ENCODE measurements at regions not wholly inside any gene's neighbourhood (a gene's known extent, or its start where the extent isn't known, plus 50 kb on each side); places are given as distances from the start of the nearest gene placed in this dataset.

DNA sequence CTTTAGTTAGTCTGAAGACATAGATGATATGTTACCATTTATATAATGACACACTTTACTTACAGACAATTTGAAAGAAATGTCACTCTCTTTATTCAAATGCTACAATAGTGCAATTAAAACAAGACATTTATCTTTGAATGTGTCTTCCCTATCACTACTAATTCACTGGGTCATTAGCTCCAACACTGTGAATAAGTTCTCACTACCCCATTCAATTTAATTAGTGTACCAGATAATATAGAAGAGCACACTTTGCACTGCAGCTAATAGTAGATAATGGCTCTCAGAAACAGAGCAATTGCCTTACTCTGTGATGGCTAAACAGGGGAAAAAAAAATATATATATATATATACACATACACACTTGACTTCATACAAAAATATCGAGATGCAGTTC is 497.0 kb downstream of the DTWD2 start:
- no peak overlapping the region for H3K4me3 ChIP-seq
- ATAC-seq (no peak), DNase-seq (ENCODE audit: low read depth, low spot score) (no peak), FAIRE-seq (no peak)
- H3K27ac ChIP-seq (ENCODE audit: control insufficient read depth, insufficient read depth) = no peak overlapping the region
- no peaks in the 10 kb centered on the region for H3K9me3 ChIP-seq (replicated peaks; ENCODE audit: control insufficient read depth, insufficient read depth, low read length)
- SMC1A ChIA-PET (ENCODE audit: uncharacterized antibody, unreplicated experiment) = no interaction called here
- no peak overlapping the region for H3K4me2 ChIP-seq (ENCODE audit: control insufficient read depth, insufficient read depth)
- no peaks in the 10 kb centered on the region for H3K36me3 ChIP-seq (ENCODE audit: control insufficient read depth in 2 of 2, insufficient read depth in 2 of 2, low read length in 1 of 2)
- H3K9ac ChIP-seq (ENCODE audit: control insufficient read depth, insufficient read depth, low read length) = no peak overlapping the region
- intact Hi-C loops (cut with micrococcal nuclease; ENCODE audit: unreplicated experiment) (no loop called here), in situ Hi-C loops (cut with MboI) (no loop called here)
- 0% methylated on average over 1 of the region's 1 CpG for WGBS (ENCODE audit: insufficient coverage, insufficient replicate concordance, low lambda C conversion rate, missing lambda C conversion rate)
- H3K79me2 ChIP-seq (ENCODE audit: control insufficient read depth, insufficient read depth, low read length) = no peaks in the 10 kb centered on the region
- H4K20me1 ChIP-seq (ENCODE audit: control insufficient read depth, insufficient read depth) = no peaks in the 10 kb centered on the region
- H3K4me1 ChIP-seq (ENCODE audit: control insufficient read depth, insufficient read depth, low read length) = no peaks in the 10 kb centered on the region
- RAD21 ChIA-PET (ENCODE audit: unreplicated experiment) = no interaction called here
- POLR2A ChIA-PET = no interaction called here
- no peak overlapping the region for H2AFZ ChIP-seq (ENCODE audit: control insufficient read depth, low read depth, low read length)
- CTCF ChIA-PET = no interaction called here
- no TSS peak for BruUV-seq (replicated peaks)
- H3K27me3 ChIP-seq (replicated peaks in 1 of 2; ENCODE audit: control insufficient read depth in 2 of 2, insufficient read depth in 2 of 2, low read length in 1 of 2) = no peaks in the 10 kb centered on the region
- TF ChIP-seq SMC3 (IDR thresholded peaks at IDR 0.05; ENCODE audit: borderline replicate concordance, low read length) (no peak), PML (IDR thresholded peaks at IDR 0.05; ENCODE audit: low read length) (no peak), NFXL1 (IDR thresholded peaks at IDR 0.05; ENCODE audit: borderline replicate concordance) (no peak), BCL11A (IDR thresholded peaks at IDR 0.05; ENCODE audit: low read depth, low read length) (no peak), CHD2 (IDR thresholded peaks at IDR 0.05; ENCODE audit: borderline replicate concordance, low read depth, low read length) (no peak), SREBF2 (IDR thresholded peaks at IDR 0.05; ENCODE audit: low read length) (no peak), ZNF622 (IDR thresholded peaks at IDR 0.05) (no peak), CBX3 (IDR thresholded peaks at IDR 0.05; ENCODE audit: borderline replicate concordance, low read depth) (no peak), RELA (IDR thresholded peaks at IDR 0.05; ENCODE audit: borderline replicate concordance, partially characterized antibody) (no peak), BHLHE40 (IDR thresholded peaks at IDR 0.05; ENCODE audit: borderline replicate concordance in 1 of 2, low read depth in 2 of 2, low read length in 1 of 2) (no peak), TCF3 (IDR thresholded peaks at IDR 0.05; ENCODE audit: borderline replicate concordance, insufficient read depth, low read depth, low read length) (no peak), NRF1 (conservative IDR thresholded peaks at IDR 0.05; ENCODE audit: low read depth, low read length) (no peak), LARP7 (IDR thresholded peaks at IDR 0.05) (no peak), PAX5 (IDR thresholded peaks at IDR 0.05; ENCODE audit: borderline replicate concordance, low read depth, low read length) (no peak)
- TF ChIP-seq, protein P1, sequence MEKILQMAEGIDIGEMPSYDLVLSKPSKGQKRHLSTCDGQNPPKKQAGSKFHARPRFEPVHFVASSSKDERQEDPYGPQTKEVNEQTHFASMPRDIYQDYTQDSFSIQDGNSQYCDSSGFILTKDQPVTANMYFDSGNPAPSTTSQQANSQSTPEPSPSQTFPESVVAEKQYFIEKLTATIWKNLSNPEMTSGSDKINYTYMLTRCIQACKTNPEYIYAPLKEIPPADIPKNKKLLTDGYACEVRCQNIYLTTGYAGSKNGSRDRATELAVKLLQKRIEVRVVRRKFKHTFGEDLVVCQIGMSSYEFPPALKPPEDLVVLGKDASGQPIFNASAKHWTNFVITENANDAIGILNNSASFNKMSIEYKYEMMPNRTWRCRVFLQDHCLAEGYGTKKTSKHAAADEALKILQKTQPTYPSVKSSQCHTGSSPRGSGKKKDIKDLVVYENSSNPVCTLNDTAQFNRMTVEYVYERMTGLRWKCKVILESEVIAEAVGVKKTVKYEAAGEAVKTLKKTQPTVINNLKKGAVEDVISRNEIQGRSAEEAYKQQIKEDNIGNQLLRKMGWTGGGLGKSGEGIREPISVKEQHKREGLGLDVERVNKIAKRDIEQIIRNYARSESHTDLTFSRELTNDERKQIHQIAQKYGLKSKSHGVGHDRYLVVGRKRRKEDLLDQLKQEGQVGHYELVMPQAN (conservative IDR thresholded peaks at IDR 0.05) = no peak
- TF ChIP-seq, protein P2, sequence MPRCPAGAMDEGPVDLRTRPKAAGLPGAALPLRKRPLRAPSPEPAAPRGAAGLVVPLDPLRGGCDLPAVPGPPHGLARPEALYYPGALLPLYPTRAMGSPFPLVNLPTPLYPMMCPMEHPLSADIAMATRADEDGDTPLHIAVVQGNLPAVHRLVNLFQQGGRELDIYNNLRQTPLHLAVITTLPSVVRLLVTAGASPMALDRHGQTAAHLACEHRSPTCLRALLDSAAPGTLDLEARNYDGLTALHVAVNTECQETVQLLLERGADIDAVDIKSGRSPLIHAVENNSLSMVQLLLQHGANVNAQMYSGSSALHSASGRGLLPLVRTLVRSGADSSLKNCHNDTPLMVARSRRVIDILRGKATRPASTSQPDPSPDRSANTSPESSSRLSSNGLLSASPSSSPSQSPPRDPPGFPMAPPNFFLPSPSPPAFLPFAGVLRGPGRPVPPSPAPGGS (IDR thresholded peaks at IDR 0.05; ENCODE audit: borderline replicate concordance, insufficient read depth, low read depth, low read length, poor library complexity, severe bottlenecking) = no peak
- TF ChIP-seq, protein P3, sequence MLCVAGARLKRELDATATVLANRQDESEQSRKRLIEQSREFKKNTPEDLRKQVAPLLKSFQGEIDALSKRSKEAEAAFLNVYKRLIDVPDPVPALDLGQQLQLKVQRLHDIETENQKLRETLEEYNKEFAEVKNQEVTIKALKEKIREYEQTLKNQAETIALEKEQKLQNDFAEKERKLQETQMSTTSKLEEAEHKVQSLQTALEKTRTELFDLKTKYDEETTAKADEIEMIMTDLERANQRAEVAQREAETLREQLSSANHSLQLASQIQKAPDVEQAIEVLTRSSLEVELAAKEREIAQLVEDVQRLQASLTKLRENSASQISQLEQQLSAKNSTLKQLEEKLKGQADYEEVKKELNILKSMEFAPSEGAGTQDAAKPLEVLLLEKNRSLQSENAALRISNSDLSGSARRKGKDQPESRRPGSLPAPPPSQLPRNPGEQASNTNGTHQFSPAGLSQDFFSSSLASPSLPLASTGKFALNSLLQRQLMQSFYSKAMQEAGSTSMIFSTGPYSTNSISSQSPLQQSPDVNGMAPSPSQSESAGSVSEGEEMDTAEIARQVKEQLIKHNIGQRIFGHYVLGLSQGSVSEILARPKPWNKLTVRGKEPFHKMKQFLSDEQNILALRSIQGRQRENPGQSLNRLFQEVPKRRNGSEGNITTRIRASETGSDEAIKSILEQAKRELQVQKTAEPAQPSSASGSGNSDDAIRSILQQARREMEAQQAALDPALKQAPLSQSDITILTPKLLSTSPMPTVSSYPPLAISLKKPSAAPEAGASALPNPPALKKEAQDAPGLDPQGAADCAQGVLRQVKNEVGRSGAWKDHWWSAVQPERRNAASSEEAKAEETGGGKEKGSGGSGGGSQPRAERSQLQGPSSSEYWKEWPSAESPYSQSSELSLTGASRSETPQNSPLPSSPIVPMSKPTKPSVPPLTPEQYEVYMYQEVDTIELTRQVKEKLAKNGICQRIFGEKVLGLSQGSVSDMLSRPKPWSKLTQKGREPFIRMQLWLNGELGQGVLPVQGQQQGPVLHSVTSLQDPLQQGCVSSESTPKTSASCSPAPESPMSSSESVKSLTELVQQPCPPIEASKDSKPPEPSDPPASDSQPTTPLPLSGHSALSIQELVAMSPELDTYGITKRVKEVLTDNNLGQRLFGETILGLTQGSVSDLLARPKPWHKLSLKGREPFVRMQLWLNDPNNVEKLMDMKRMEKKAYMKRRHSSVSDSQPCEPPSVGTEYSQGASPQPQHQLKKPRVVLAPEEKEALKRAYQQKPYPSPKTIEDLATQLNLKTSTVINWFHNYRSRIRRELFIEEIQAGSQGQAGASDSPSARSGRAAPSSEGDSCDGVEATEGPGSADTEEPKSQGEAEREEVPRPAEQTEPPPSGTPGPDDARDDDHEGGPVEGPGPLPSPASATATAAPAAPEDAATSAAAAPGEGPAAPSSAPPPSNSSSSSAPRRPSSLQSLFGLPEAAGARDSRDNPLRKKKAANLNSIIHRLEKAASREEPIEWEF (IDR thresholded peaks at IDR 0.05; ENCODE audit: insufficient replicate concordance, low read depth, low read length) = no peak

Data from GM12878 (cell line).